ENCODE measurements at regions not wholly inside any gene's neighbourhood (a gene's known extent, or its start where the extent isn't known, plus 50 kb on each side); places are given as distances from the start of the nearest gene placed in this dataset.

- no peak overlapping the region for H3K27ac ChIP-seq (ENCODE audit: low read depth, low read length)
- H3K4me3 ChIP-seq (ENCODE audit: low read depth, low read length): no peak overlapping the region
- no peaks in the 10 kb centered on the region for H3K27me3 ChIP-seq (ENCODE audit: control insufficient read depth, insufficient read depth, low read length)
- DNase-seq (ENCODE audit: low read depth in 4 of 6, low spot score in 6 of 6): no peak
- H3K36me3 ChIP-seq (ENCODE audit: control insufficient read depth, insufficient read depth, low read length): no peaks in the 10 kb centered on the region
- H3K9me3 ChIP-seq (ENCODE audit: control insufficient read depth, insufficient read depth, low read length): no peaks in the 10 kb centered on the region
- no peaks in the 10 kb centered on the region for H3K4me1 ChIP-seq (ENCODE audit: control insufficient read depth, insufficient read depth, low read length)
- no CpG with 5 or more reads among the region's 1 CpG for WGBS (ENCODE audit: insufficient coverage)
Observed at GRCh38 chr3:78140866-78141265, 1101.0 kb downstream of the ROBO2 start.

- Histone ChIP-seq H3K9me3 (ENCODE audit: control insufficient read depth, insufficient read depth, low read length) (no peaks in the 10 kb centered on the region), H3K27ac (ENCODE audit: low read depth, low read length) (no peak overlapping the region), H3K27me3 (ENCODE audit: control insufficient read depth, insufficient read depth, low read length) (no peaks in the 10 kb centered on the region), H3K4me1 (ENCODE audit: control insufficient read depth, insufficient read depth, low read length) (no peaks in the 10 kb centered on the region), H3K36me3 (ENCODE audit: control insufficient read depth, insufficient read depth, low read length) (no peaks in the 10 kb centered on the region), H3K4me3 (ENCODE audit: low read depth, low read length) (no peak overlapping the region)
- DNase-seq (ENCODE audit: low read depth in 4 of 6, low spot score in 6 of 6): no peak
- WGBS (ENCODE audit: insufficient coverage): 93% methylated on average over 2 of the region's 3 CpGs
Observed at GRCh38 chr3:78141269-78141668, 1101.4 kb downstream of the ROBO2 start.

GRCh38 chr3:78143000-78143399 is 1103.1 kb downstream of the ROBO2 start:
- WGBS (ENCODE audit: insufficient coverage): no CpG with 5 or more reads among the region's 1 CpG
- Histone ChIP-seq H3K9me3 (ENCODE audit: control insufficient read depth, insufficient read depth, low read length) (no peaks in the 10 kb centered on the region), H3K4me3 (ENCODE audit: low read depth, low read length) (no peak overlapping the region), H3K27ac (ENCODE audit: low read depth, low read length) (no peak overlapping the region), H3K36me3 (ENCODE audit: control insufficient read depth, insufficient read depth, low read length) (no peaks in the 10 kb centered on the region), H3K4me1 (ENCODE audit: control insufficient read depth, insufficient read depth, low read length) (no peaks in the 10 kb centered on the region), H3K27me3 (ENCODE audit: control insufficient read depth, insufficient read depth, low read length) (no peaks in the 10 kb centered on the region)
- no peak for DNase-seq (ENCODE audit: low read depth in 4 of 6, low spot score in 6 of 6)

GRCh38 chr3:78148986-78149717 is 1109.3 kb downstream of the ROBO2 start:
- Histone ChIP-seq H3K4me3 (ENCODE audit: low read depth, low read length) (no peak overlapping the region), H3K36me3 (ENCODE audit: control insufficient read depth, insufficient read depth, low read length) (no peaks in the 10 kb centered on the region), H3K4me1 (ENCODE audit: control insufficient read depth, insufficient read depth, low read length) (no peaks in the 10 kb centered on the region), H3K27ac (ENCODE audit: low read depth, low read length) (no peak overlapping the region), H3K9me3 (ENCODE audit: control insufficient read depth, insufficient read depth, low read length) (no peaks in the 10 kb centered on the region), H3K27me3 (ENCODE audit: control insufficient read depth, insufficient read depth, low read length) (no peaks in the 10 kb centered on the region)
- WGBS (ENCODE audit: insufficient coverage): no CpG with 5 or more reads among the region's 2 CpGs
- DNase-seq (ENCODE audit: low read depth in 4 of 6, low spot score in 6 of 6): no peak

- no peaks in the 10 kb centered on the region for H3K27me3 ChIP-seq (ENCODE audit: control insufficient read depth, insufficient read depth, low read length)
- H3K9me3 ChIP-seq (ENCODE audit: control insufficient read depth, insufficient read depth, low read length): no peaks in the 10 kb centered on the region
- H3K36me3 ChIP-seq (ENCODE audit: control insufficient read depth, insufficient read depth, low read length): no peaks in the 10 kb centered on the region
- H3K4me1 ChIP-seq (ENCODE audit: control insufficient read depth, insufficient read depth, low read length): no peaks in the 10 kb centered on the region
- H3K4me3 ChIP-seq (ENCODE audit: low read depth, low read length): no peak overlapping the region
- H3K27ac ChIP-seq (ENCODE audit: low read depth, low read length): no peak overlapping the region
- WGBS (ENCODE audit: insufficient coverage): 88% methylated on average over 4 of the region's 4 CpGs
- DNase-seq (ENCODE audit: low read depth in 4 of 6, low spot score in 6 of 6): no peak
Observed at GRCh38 chr3:78153973-78154372, 1114.1 kb downstream of the ROBO2 start.

GRCh38 chr3:78154521-78155186 is 1114.8 kb downstream of the ROBO2 start:
- H3K27ac ChIP-seq (ENCODE audit: low read depth, low read length): no peak overlapping the region
- no peaks in the 10 kb centered on the region for H3K36me3 ChIP-seq (ENCODE audit: control insufficient read depth, insufficient read depth, low read length)
- no peak overlapping the region for H3K4me3 ChIP-seq (ENCODE audit: low read depth, low read length)
- no peaks in the 10 kb centered on the region for H3K9me3 ChIP-seq (ENCODE audit: control insufficient read depth, insufficient read depth, low read length)
- 90% methylated on average over 3 of the region's 3 CpGs for WGBS (ENCODE audit: insufficient coverage)
- no peaks in the 10 kb centered on the region for H3K27me3 ChIP-seq (ENCODE audit: control insufficient read depth, insufficient read depth, low read length)
- H3K4me1 ChIP-seq (ENCODE audit: control insufficient read depth, insufficient read depth, low read length): no peaks in the 10 kb centered on the region
- DNase-seq (ENCODE audit: low read depth in 4 of 6, low spot score in 6 of 6): no peak

- no peaks in the 10 kb centered on the region for H3K36me3 ChIP-seq (ENCODE audit: control insufficient read depth, insufficient read depth, low read length)
- H3K27me3 ChIP-seq (ENCODE audit: control insufficient read depth, insufficient read depth, low read length): no peaks in the 10 kb centered on the region
- no peak overlapping the region for H3K4me3 ChIP-seq (ENCODE audit: low read depth, low read length)
- no peaks in the 10 kb centered on the region for H3K4me1 ChIP-seq (ENCODE audit: control insufficient read depth, insufficient read depth, low read length)
- no peak for DNase-seq (ENCODE audit: low read depth in 4 of 6, low spot score in 6 of 6)
- no peak overlapping the region for H3K27ac ChIP-seq (ENCODE audit: low read depth, low read length)
- no peaks in the 10 kb centered on the region for H3K9me3 ChIP-seq (ENCODE audit: control insufficient read depth, insufficient read depth, low read length)
- 80% methylated on average over 1 of the region's 4 CpGs for WGBS (ENCODE audit: insufficient coverage)
Observed at GRCh38 chr3:78161736-78162135, 1121.8 kb downstream of the ROBO2 start.

- Histone ChIP-seq H3K4me1 (ENCODE audit: control insufficient read depth, insufficient read depth, low read length) (no peaks in the 10 kb centered on the region), H3K4me3 (ENCODE audit: low read depth, low read length) (no peak overlapping the region), H3K27ac (ENCODE audit: low read depth, low read length) (no peak overlapping the region), H3K36me3 (ENCODE audit: control insufficient read depth, insufficient read depth, low read length) (no peaks in the 10 kb centered on the region), H3K9me3 (ENCODE audit: control insufficient read depth, insufficient read depth, low read length) (no peaks in the 10 kb centered on the region), H3K27me3 (ENCODE audit: control insufficient read depth, insufficient read depth, low read length) (no peaks in the 10 kb centered on the region)
- peak in 1 of 6 donors; percentile 22 for DNase-seq (ENCODE audit: low read depth in 4 of 6, low spot score in 6 of 6)
Observed at GRCh38 chr3:78163379-78163778, 1123.5 kb downstream of the ROBO2 start.

- H3K4me3 ChIP-seq (ENCODE audit: low read depth, low read length): no peak overlapping the region
- H3K27ac ChIP-seq (ENCODE audit: low read depth, low read length): no peak overlapping the region
- no peaks in the 10 kb centered on the region for H3K36me3 ChIP-seq (ENCODE audit: control insufficient read depth, insufficient read depth, low read length)
- no peaks in the 10 kb centered on the region for H3K4me1 ChIP-seq (ENCODE audit: control insufficient read depth, insufficient read depth, low read length)
- DNase-seq (ENCODE audit: low read depth in 4 of 6, low spot score in 6 of 6): peak in 2 of 6 donors; percentile 9 to 46
- H3K27me3 ChIP-seq (ENCODE audit: control insufficient read depth, insufficient read depth, low read length): no peaks in the 10 kb centered on the region
- H3K9me3 ChIP-seq (ENCODE audit: control insufficient read depth, insufficient read depth, low read length): no peaks in the 10 kb centered on the region
Observed at GRCh38 chr3:78165876-78166275, 1126.0 kb downstream of the ROBO2 start.

- 6% methylated on average over 1 of the region's 1 CpG for WGBS (ENCODE audit: insufficient coverage)
- Histone ChIP-seq H3K36me3 (ENCODE audit: control insufficient read depth, insufficient read depth, low read length) (no peaks in the 10 kb centered on the region), H3K4me1 (ENCODE audit: control insufficient read depth, insufficient read depth, low read length) (no peaks in the 10 kb centered on the region)
Observed at GRCh38 chr3:78174821-78175220, 1134.9 kb downstream of the ROBO2 start.

More at GRCh38 chr3:78174821-78175220, 1134.9 kb downstream of the ROBO2 start:
- Histone ChIP-seq H3K27ac (ENCODE audit: low read depth, low read length) (no peak overlapping the region), H3K4me3 (ENCODE audit: low read depth, low read length) (no peak overlapping the region), H3K9me3 (ENCODE audit: control insufficient read depth, insufficient read depth, low read length) (no peaks in the 10 kb centered on the region), H3K27me3 (ENCODE audit: control insufficient read depth, insufficient read depth, low read length) (no peaks in the 10 kb centered on the region)
- DNase-seq (ENCODE audit: low read depth in 4 of 6, low spot score in 6 of 6): peak in 2 of 6 donors; percentile 40 to 73

All from spinal cord (tissue), 9 donors.